Activated CD4-positive, alpha-beta T cell treated with anti-CD3 and anti-CD28 coated beads, Interleukin-2, amount 50 U/mL, for 16 hours (primary cell): ENCODE measurements at regions not wholly inside any gene's neighbourhood (a gene's known extent, or its start where the extent isn't known, plus 50 kb on each side); places are given as distances from the start of the nearest gene placed in this dataset.

Experiments
- DNase-seq: peaks from one replicate; pipeline ENCODE4 v3.0.0-alpha.2; 2020

DNA sequence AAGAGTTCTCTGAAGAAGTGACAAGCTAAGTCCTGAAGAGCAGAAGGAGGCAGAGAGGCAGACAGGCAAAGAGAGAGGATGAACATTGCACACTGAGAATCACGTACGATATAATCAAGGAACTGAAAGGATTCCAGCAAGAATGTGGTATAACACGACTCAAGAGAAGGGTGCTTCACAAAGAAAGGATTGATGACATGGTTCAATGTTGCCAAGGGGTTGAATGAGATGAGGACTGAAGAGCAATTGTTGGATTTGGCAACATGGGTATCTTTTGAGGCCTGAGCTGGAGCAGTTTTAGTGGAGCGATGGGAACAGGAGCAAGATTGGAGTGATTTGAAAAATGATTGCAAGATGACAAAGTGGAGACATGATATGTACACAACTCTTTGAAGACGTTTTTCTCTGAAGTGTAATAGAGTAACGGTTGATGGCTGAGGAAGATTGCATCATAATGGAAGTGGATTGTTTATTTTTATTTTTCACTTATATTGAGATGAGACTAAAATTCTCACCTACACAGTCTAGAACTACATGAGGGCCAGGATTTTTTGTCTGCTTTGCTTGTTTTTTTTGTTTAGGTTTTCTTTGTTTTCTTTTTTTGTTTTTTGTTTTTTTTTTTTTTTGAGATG is 1049.9 kb upstream of the WWC1 start:
- DNase-seq = no peak

DNA sequence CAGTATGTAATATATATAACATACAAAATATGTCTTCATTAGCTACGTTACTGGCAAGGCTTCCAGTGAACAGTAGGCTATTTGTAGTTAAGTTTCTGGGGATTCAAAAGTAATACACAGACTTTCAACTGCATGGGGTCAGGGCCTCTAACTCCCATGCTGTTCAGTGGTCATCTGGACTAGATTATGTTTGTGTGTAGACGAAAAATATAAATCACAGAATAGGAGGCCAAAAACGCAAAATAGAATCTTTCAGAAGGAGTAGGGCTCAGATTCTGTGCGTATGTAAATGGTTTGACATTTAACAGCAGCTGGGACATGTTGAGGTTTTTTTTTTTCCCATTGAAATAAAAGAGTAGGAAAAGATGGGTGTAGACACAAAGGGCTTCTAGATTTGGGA is 1048.7 kb upstream of the WWC1 start:
- DNase-seq = no peak

DNA sequence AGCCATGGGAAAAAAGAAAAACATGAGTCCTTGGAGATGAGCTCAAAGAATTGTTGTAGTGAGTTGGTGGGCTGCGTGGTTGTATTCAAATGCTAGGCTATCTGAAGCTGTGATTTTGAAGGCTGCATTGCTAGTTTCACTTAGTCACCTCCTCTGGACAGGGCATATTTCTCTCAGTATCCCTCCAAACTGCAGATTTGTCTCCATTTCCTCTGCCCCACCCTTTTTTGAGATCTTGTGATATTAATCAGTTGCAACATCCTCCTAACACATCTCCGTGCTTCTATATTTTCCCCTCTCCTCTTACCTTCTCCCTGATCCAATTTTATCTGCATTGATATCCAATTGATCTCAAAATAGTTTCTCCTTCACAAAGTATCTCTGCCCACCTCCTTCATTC is 1048.0 kb upstream of the WWC1 start:
- no peak for DNase-seq

DNA sequence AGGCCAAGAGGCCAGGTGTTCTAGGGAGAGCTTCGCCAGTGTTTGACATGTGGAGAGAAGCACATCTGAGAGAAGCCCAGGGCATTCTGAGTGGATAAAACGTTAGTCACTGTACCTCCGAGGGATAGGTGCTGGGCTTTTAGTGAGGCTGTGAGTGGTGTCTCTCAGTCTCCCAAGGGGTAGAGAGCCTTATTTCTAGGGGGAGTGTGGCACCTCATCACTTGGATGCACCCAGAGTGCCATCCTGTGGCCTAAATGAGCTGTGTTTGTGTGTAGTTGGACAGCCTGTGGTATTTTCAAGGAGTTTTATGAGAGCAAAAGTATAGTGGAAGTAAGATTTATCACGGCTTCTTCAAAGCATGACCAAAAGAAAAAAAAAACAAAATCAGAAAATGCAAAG is 1046.9 kb upstream of the WWC1 start:
- no peak for DNase-seq

DNA sequence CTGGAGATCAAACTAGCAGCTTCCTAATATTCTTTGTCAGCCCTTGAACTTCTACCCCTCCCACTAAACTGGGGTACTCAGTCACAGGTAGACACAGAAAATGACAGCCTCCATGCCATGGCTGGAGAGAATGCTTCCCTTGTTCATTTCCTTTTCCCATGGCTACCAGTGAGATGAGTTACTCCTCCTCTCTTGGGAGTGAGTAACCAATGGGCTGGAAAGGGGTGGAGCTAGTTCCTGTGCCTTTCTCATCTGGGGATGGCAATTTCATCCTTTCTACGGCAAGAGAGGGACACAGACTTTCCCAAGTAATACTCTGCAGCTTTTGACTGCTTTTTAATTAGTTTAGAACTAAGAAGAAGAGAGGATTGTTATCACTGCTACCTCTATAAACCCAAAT is 1045.6 kb upstream of the WWC1 start:
- DNase-seq = no peak

DNA sequence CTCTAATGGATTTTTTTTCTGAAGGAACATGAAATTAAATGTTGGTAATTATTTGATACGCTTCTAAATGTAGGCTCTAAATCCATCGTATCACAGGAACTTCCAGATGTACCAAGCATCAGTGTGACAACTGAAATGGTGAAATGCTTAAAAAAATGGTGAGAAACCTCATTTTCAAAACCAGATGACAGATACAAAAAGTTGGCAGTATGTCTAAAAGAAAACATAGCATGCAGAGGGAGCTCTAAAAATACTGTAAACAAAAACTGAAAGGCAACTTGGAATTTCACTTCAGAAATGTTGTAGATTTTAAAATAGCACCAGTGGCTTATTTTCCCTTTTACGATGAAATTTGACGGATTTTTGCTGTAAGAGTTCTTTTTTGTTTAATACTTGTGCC is 1043.6 kb upstream of the WWC1 start:
- DNase-seq = no peak

DNA sequence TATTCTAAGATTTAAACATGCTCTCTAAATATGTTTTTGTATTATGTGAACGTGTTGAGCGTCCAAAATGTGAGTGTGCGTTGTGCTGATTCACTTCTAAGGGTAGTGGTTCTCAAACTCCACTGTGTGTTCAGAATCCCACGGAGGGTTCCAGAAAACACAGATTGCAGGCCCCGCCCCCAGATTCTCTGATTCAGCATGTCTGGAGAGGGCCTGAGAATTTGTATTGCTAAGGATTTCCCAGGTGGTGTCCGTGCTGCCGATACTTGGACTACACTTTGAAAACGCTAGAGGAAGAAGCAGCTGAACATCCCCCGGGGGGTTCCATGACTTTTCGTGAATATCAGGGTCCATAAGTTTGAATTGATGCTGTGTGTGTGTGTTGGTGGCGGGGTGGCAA is 1043.2 kb upstream of the WWC1 start:
- no peak for DNase-seq

DNA sequence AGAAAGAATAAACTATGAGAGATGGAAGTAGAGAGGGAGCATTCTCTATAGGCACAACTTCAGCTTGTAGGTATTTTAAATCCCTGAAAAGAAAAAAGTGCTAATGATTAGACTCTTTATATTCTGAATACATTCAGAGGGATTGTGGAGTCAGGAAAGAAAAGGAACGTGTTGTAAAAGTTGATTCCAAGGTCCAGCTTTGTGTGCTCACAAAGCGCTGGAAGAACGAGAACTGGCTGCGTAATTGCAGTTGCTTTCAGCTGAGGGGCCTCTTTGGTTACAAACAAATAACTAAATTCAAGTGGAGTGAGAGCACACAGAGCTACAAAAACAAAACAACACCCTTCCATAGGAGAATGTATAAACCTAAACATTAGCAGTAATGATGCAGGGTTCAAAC is 1040.4 kb upstream of the WWC1 start:
- DNase-seq = no peak

DNA sequence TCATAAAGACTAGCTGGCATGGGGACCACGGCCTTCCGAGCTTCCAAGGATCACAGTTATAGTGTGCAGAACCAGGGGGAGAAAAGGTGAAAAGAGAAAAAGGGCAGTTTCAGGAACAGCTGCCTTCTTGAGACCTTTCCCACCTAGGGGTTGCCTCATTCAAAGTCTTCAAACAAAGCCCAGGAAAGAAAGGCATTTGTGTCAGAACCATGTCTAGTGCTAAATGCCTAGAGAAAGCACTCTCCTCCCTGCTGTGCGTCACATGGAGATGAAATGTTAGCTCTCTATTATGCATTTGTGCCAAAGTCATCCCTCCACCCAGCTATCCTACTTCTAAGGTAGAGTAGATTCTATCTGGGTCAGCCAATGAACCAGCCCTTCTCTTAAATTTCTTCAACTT is 1037.3 kb upstream of the WWC1 start:
- DNase-seq = no peak

DNA sequence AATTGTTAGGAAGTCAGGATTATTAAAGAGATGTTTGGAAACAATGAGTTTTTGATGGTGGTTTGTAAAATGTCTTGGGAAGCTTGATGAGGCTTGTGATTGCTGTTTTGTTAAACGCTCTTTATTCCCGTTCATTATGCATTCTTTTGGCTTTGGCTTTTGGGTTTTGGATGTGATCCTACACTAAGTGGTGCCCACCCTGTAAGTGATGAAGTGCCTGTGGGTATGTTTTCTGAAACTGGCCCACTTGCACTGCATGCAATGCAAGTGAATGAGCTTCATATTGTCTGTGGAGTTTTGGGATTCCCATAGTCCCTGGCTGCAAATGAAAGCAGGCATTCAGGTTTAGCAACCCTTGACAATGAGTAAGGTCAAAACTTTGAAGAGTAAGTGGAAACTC is 1035.5 kb upstream of the WWC1 start:
- DNase-seq = no peak

DNA sequence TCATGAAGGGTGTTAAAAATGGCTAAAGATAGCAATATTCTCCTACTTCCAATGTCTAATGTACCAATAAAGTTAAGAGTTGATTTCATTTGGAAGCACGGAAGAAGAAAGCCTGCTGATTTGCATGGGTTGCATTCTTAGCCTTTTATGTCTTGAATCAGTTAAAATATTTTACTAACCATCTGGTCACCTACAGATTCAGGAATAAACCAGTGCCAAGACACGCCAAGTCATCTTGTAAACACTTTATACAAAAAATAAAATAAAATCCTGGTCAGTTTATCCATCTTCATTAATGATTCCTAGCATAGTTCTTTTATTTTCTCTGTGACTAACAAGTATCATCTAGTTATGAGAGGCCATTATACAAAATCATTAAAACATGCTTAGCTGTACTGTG is 1031.6 kb upstream of the WWC1 start:
- DNase-seq = no peak

DNA sequence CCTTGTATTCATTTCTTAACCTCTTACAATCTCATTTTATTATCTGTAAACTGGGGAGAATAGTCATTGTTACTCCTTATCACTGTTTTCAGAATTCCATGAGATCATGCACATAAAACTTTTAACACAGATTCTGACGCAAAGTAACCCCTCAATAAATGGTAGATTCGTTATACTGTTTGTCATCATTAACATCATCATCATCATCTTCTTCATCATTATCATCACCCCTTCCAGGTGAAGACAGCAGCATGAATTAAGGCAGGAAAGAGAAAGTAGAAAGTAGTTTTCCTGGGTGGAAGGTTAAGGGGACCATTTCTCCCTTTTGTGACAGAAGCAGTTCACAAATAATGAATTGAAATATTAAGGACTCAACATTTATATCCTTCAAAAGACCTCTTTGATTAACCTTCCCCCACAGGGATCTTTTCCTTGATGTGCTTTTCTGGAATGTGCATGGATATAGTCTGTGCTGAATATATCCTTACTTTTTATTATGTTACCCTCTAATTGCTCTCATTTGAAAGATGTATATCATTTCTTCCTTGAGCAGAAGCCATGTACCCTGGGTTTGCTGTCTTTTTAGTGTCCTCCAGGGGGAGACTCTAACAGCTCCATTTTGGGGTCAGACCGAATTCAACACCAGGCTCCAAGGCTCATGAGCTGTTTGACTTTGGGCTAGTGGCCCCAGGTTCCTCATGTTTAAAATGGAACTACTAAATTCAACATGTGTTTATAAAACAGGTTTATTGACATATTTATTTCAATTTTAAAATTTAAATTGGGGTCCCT is 1029.9 kb upstream of the WWC1 start:
- no peak for DNase-seq

DNA sequence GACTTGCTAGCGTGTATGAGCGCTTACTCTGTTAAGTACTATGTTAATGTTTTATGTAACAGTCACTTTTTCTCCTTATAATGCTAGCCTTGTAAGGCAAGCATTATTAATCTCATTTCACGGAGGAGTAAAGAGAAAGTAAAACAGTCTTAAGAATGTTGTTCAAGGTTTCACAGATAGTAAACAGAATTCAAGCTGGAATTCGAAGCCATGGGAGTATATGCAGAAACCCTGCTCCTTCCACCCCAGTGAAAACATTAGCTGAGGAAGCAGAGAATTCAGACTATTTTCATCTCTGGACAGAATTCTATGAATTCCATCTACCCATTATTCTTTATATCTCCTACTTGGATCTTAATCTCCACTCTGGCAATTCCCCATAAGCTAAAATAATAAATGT is 1028.3 kb upstream of the WWC1 start:
- no peak for DNase-seq

DNA sequence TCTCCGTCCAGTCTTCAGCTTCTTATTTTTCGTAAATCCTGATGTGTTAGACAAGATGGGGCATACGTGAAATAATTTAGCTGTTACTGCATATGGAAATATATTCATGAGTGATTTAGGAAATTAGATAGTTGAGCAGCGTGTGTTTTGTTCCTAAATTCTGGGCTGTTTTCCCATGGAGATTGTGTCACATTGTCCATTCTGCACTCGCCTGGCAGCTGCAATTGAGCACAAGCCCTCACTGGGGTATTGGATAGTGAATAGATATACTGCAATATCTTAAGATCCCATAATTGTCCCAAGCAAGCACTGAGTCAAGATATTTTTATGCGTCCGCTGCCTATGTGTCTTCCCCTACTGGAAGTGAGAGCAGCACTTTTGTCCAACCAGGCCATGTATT is 1027.1 kb upstream of the WWC1 start:
- no peak for DNase-seq

DNA sequence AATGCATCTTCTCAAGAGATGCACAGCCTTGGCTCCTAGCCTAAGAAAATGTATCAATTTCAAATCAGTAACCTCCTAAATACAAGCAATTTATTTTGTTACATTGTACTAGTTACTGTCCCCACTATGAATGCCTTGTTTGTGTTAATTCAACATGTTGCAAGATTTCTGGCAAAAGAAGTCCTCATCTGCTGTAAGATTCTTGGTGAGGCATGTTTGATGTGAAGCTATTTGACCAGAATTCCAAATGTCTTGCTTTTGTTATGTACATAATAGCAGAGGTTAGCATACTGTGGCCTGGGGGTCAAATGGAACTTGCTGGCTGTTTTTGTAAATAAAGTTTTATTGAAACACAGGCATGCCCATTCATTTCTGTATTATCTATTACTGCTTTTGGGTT is 1023.1 kb upstream of the WWC1 start:
- no peak for DNase-seq

DNA sequence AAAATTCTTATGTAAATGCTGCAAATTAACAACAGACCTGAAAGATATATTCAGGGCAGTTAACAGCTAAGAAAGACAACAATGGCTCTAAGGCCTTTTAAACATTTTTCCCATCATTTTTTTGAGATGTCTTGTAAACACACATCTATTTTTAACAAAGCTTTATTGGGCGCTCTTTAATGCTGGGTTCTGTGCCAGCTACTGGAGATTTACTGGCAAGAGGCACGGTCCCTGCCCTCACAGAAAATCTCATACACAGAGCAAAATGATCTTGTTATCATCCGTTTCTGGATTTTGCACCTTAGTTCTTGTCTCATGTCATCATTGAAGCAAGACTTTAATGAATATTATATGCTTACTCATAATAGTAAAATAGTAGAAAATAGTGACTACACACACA is 1022.3 kb upstream of the WWC1 start:
- no peak for DNase-seq

DNA sequence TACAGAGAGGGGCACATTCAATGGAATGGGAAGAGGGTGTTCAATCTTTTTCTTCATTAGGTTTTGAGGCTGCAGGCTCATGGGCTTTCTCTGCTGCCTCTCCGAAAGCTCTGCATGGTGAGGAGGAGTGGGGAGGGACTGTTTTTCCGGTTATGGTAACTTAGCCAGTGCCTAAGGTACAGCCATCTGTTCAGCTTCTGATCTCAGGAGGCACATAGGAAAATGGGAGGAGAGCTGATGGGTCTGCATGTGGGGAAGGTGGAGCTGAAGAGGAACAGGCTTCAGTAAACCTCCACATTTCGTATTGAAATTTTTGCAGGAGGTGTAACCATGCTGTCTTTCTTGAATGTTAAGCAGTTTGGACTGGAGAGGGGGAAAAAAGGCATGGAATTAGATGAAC is 1020.4 kb upstream of the WWC1 start:
- no peak for DNase-seq

DNA sequence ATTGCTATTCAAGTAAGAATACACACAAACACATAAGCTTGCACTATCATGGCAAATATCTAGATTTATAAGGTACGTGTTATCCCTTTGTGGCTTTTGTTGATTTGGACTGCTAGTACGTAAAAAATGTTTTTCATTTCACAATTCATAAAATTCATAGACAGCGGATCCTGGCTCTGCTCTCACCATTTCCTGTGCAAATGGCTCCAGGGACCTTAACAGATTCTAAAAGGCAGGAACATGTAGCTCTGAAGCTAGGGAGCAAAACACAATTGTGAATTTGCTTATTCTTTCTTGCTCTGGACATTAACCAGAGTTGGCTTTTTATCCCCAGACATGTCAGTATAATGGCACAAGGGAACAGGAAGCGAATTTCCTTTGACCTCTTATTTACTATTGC is 1019.9 kb upstream of the WWC1 start:
- no peak for DNase-seq

DNA sequence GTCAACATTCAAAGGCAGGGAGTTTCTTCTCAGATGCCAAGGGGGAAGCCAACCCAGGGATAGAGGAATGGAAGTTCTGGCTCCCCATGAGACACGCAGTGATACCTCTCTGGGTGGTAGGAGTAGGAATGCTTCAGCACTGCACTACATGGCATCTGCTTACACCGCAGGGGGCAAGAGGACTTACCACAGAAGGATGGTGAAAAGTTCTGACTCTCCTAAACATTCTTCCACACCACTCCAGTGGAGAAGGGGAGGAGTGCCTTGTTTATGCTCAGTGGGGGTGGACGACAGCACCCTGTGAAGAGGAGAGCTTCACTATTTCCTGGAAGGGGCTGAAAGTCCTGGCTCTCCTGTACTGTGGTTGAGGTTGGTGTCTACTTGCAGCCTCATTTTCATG is 1011.3 kb upstream of the WWC1 start:
- DNase-seq = no peak

DNA sequence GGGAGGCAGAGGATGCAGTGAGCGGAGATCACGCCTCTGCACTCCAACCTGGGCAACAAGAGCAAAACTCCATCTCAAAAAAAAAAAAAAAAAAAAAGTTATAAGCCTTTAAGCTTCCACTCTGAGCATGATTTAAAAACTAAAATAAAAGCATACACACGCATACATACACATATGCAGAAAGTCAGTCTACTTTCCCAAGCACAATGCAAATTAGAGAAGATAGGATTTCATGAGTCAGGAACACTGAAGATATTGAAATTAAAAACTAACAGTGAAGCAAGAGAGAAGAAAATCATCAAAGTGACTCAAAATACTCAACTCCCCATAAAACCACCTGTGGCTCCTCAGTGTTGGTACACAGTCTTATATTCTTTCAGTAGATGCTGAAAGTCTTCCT is 1009.5 kb upstream of the WWC1 start:
- DNase-seq = no peak

DNA sequence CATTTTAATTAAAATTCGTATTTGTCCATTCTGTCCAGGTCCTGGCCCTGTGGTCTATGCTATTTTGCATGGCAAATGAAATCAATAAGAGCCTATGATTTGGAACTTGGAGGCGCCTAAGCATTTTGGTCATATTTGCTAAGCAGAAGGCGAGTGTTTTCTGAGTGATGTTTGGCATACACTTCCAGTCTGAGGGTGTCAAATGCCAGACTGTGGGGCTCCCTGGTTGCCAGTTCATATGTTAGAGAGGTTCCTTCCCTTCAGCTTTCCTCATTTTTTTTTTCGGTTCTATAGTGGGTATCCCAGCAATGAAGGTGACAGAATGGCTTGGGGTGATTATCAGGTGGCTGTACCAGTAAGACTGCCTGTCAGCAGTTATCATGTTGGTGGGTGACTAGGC is 1007.8 kb upstream of the WWC1 start:
- DNase-seq = no peak

DNA sequence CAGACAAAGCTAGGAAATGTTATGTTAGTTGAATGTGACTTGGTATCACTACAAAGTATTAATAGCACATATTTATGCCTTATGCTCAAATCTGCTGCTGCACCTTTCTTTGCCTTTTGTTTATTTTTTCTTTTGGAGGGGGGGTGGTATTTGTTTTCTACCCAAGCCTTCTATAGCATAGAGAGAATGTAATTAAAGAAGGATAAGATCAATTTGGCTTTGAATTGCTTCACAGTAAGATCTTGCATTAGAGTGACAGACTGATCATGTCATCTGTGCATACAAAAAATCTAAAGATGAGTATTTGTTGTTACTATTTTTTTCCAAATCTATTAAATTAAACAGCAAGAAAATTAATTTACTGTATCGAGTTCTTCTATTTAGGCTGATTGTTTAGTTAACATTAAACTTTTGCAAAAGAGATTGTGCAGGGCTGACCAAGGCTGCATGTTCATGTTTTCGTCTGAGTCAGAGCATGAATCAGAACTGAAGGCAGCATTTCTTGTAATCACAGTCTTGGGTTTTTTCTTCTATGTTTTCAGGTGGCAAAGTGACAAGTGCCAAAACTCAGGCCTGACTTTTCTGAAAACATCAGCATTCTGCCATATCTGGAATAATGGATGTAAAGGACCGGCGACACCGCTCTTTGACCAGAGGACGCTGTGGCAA is 1007.1 kb upstream of the WWC1 start:
- DNase-seq = no peak

DNA sequence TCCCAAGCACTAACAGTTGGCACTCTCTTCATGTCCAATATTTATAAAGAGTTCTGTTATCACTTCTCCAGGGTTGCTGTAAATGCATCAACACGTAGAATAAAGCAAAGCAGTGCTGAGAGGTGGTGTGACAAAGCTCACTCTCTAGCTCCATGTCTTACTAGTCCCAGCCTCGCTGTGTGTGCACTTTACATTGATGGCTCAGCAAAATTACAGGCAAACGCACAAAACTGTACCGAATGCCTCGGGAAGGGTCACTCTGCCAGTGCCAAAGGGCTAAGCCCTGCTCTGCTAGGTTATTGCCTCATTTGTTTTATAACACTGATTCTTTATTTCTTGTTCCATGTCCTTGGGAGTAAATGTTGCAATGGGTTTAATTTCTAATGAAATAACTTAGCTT is 1005.9 kb upstream of the WWC1 start:
- no peak for DNase-seq

DNA sequence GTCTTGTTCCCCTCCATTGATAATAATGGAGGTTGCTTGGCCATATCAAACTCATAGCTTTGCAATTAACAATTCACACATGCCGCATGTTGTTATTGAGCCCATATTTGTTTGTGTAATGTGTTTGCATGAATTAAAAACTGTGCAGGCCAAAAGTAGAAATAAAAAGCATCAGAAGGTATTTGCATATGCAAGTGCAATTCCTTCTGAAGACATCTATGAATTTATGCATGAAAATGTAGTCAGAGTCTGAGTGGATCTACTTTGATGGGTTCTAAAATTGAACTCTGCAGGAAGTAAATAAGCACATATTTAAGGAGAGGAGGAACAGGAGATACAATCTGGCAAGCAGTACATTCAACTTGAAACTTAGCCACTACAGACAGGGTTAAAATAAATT is 1004.6 kb upstream of the WWC1 start:
- no peak for DNase-seq

DNA sequence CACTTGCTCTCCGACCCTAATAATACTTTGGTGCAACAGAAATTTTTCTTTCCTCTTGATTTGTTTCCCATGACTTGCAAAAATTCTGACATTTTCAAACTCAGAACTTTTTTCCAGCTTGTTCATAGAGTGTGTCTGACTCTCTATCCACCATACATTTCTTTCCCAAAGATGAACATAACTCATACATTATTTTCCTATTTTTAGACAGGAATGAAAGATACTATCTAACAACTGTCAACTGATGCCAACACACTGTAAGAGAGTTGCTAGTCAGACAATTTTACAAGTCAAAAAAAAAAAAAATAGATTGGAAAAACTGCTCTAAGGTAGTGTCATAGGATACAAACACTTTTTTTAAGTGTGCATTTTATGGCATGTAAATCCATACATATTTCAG is 1001.0 kb upstream of the WWC1 start:
- DNase-seq = no peak
